HG03025 (cell line): ENCODE measurements at regions not wholly inside any gene's neighbourhood (a gene's known extent, or its start where the extent isn't known, plus 50 kb on each side); places are given as distances from the start of the nearest gene placed in this dataset.

Experiments
- ATAC-seq: cut with Tn5 transposase; IDR thresholded peaks from one replicate; pipeline ENCODE4 v1.9.1; 2021; ENCODE audit warnings: mild to moderate bottlenecking, moderate library complexity; ENCODE audit not compliant: unreplicated experiment, low FRiP score

GRCh38 chr10:7479861-7480598, 69.2 kb upstream of the SFMBT2 start:
- ATAC-seq = no peak

DNA sequence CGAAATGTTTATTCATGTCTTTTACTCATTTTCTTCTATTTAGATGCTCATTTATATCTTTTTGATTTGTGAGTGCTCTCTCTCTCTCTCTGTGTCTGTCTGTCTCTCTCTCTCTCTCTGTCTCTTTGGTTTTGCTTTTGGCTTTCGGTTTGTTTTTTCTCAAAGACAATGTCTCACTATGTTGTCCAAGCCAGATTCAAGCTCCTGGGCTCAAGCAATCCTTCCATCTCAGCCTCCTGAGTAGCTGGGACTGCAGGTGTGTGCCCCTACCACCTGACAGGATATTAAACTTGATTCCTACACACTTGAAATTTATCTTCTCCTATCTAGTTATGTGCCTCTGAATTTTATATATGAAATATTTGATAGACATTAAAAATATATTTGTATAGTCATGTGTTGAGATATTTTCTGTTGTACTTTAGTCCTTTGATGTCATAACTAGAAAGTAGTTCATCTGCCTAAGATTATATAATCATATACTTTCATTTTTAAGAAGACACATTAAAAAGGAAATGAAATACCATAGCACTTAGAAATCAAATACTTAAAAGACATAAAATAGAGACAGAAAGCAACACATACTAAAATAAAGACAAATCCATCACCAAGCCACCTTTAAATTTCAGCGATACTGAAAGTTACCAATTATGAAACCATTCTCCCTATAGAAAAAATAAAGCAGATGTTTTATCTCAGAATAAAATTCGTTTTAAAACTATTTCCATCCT, 68.1 kb upstream of the SFMBT2 start:
- no peak for ATAC-seq

GRCh38 chr10:7477538-7478334, 66.9 kb upstream of the SFMBT2 start:
- no peak for ATAC-seq

DNA sequence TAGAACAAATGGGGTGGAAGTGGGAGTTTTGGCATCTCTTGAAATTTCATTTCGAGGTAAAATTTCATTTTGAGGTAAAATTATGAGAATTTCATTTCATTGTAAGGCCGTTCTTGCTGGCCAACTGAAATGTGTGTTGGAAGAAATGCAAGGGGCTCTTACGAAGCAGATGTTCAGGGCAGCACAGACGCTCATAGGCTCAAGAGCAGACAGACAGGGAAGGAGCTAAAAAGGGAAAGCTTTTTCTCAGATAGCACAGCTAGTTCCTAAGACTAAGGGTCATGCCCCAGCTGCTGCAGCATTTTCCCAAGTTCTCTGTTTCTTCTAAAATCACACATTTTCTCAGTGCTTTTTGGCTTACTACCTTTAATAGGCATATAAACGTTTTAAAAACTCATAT, 65.1 kb upstream of the SFMBT2 start:
- no peak for ATAC-seq

- ATAC-seq = no peak
Measured at GRCh38 chr10:7475046-7475911, 64.4 kb upstream of the SFMBT2 start.

GRCh38 chr10:7474388-7474787, 63.6 kb upstream of the SFMBT2 start:
- no peak for ATAC-seq

- ATAC-seq = no peak
Measured at GRCh38 chr10:7473474-7473873, 62.6 kb upstream of the SFMBT2 start.

GRCh38 chr10:7471720-7472367, 61.0 kb upstream of the SFMBT2 start:
- peak; percentile 78 for ATAC-seq

GRCh38 chr10:7470371-7470770, 59.5 kb upstream of the SFMBT2 start:
- ATAC-seq = no peak

GRCh38 chr10:7467031-7467667, 56.3 kb upstream of the SFMBT2 start:
- ATAC-seq = no peak

DNA sequence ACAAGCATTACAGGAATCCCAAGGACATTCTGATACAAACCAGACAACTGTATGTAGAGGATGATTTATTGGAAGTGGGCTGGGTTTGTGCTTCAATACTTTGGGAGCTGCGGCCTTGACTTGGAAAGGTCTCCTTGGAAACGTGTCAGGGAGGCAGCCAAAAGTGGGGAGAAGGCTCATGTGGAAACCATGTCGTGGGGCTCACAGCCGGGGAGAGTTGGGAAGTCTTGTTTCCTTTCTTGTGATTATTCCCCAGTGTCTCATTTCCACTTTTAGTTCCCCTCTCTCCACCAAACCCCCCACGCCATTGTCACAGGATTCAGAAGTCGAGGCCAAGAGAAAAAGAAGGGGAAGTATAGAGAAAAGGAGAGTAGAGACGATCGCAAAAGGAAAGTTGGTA, 53.9 kb upstream of the SFMBT2 start:
- ATAC-seq = no peak
